ENCODE measurements at regions not wholly inside any gene's neighbourhood (a gene's known extent, or its start where the extent isn't known, plus 50 kb on each side); places are given as distances from the start of the nearest gene placed in this dataset.

DNA sequence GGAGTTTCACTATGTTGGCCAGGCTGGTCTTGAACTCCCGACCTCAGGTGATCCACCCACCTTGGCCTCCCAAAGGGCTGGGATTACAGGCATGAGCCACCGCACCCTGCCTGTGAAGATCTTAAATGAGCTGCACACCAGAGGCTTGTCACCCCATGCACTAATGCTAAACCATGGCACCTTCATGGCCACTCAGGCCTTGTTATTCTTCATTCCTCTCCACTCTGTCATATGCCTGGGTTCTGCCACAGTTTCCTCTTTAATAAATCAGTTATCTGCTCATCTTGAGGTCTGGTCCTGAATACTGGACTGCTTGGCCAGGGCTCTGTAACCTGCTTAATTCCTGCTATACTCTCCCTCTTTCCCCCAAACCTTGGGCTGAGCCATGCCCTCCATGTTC, 104.3 kb upstream of the FOXN2 start:
- TF ChIP-seq, protein P1, sequence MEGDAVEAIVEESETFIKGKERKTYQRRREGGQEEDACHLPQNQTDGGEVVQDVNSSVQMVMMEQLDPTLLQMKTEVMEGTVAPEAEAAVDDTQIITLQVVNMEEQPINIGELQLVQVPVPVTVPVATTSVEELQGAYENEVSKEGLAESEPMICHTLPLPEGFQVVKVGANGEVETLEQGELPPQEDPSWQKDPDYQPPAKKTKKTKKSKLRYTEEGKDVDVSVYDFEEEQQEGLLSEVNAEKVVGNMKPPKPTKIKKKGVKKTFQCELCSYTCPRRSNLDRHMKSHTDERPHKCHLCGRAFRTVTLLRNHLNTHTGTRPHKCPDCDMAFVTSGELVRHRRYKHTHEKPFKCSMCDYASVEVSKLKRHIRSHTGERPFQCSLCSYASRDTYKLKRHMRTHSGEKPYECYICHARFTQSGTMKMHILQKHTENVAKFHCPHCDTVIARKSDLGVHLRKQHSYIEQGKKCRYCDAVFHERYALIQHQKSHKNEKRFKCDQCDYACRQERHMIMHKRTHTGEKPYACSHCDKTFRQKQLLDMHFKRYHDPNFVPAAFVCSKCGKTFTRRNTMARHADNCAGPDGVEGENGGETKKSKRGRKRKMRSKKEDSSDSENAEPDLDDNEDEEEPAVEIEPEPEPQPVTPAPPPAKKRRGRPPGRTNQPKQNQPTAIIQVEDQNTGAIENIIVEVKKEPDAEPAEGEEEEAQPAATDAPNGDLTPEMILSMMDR (conservative IDR thresholded peaks at IDR 0.05; ENCODE audit: control insufficient read depth, insufficient read depth, low read depth, low read length) = no peak

DNA sequence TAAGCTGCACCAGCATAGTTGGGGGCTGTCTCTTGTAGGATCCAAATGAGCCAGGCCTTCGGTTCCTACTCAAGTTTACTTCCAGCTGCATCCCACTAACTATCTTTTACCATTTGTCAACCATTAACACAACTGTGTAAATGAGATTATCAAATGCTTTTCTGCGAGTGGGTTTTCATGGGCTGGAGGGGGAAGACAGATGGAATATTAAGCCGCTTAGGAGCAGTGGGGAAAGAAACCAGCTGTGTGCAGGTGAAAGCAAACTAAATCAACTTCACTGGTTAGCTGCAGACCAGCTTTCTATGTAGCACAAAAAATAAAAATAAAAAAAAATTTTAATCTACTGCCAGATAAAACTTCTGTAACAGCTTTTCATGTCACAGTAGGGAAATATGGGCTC, 100.8 kb upstream of the FOXN2 start:
- no peak overlapping the region for H3K4me3 ChIP-seq (ENCODE audit: control insufficient read depth, low read depth, low read length)
- no peak for DNase-seq (ENCODE audit: low read depth)
- TF ChIP-seq, protein P1 (conservative IDR thresholded peaks at IDR 0.05; ENCODE audit: control insufficient read depth, insufficient read depth, low read depth, low read length) = no peak

More for the DNA sequence above, 104.3 kb upstream of the FOXN2 start:
- H3K4me3 ChIP-seq (ENCODE audit: control insufficient read depth, low read depth, low read length) = no peak overlapping the region
- no peak for DNase-seq (ENCODE audit: low read depth)

DNA sequence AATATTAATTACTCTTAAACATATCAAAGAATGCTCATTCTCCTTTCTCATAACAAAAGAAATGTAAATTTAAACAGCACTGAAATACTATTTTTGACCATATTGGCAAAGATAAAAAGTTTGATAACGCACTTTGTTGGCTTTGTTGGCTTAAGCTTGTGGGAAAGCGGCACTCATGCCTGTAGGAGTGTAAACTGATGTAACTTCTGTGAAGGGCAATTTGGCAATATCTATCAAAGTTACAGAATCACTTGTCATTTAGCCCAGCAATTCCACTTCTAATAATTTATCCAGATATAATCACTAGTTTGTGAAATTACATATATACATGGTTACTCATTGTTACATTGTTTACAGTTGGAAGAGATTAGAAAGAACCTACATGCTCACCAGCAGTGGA, 96.3 kb upstream of the FOXN2 start:
- TF ChIP-seq, protein P1 (conservative IDR thresholded peaks at IDR 0.05; ENCODE audit: control insufficient read depth, insufficient read depth, low read depth, low read length) = no peak
- H3K4me3 ChIP-seq (ENCODE audit: control insufficient read depth, low read depth, low read length) = no peak overlapping the region
- no peak for DNase-seq (ENCODE audit: low read depth)

DNA sequence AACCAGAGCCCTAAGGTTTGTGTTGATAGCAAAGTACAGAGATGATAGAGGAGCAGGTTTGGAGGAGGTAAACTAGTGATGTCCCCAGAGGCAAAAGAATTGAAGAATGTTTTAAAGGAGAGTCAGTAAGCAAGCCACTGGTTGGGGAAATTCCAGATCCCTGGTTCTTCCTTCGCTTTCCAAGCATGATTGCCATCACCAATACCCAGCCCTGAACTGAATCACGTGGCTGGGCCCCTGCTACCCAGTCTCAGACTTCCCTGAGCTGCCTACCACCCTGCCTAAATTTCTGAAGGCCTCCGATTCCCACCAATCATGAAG, 95.3 kb upstream of the FOXN2 start:
- no peak for DNase-seq (ENCODE audit: low read depth)
- H3K4me3 ChIP-seq (ENCODE audit: control insufficient read depth, low read depth, low read length) = no peak overlapping the region
- TF ChIP-seq, protein P1 (conservative IDR thresholded peaks at IDR 0.05; ENCODE audit: control insufficient read depth, insufficient read depth, low read depth, low read length) = no peak

DNA sequence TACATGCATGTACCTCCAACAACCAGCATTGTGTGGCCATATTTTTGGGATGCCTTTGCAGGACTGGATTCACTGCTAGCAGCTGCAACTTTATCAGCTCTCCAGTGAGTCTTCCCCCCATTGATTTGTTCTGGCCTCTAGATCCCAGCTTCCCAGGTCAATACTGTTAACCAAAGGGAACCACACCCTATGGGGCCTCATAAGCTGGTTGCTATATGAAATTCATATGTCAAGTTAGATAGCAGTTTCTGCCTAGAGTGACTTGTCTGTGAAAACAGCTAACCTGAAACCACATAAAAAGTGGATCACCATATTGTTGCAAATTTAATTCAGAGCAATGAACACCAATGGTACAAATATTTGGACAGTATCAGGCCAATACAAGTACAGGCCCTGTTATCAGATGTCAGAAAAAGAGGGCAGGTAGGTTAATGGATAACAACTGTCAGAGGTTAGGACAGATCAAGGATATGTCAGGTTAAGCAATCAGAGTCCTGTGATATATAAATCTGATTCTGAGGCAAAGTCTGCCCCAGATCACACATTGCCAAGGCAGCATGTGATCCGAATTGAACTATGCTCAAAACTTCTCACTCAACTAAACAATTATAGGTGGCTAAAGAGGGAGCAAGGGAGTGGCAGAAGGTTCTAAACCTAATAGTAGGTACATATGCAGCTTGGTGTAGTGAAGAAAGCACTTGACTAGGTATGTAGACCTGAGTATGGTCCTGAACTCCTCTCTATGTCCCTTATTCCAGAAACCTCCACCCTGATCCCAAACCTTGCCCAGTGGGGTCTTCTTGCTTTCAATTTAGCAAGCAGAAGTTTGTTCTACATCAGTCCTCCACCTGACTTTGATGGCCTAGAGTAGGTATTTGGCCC, 94.7 kb upstream of the FOXN2 start:
- no peak for DNase-seq (ENCODE audit: low read depth)
- H3K4me3 ChIP-seq (ENCODE audit: control insufficient read depth, low read depth, low read length) = no peak overlapping the region
- TF ChIP-seq, protein P1 (conservative IDR thresholded peaks at IDR 0.05; ENCODE audit: control insufficient read depth, insufficient read depth, low read depth, low read length) = no peak

DNA sequence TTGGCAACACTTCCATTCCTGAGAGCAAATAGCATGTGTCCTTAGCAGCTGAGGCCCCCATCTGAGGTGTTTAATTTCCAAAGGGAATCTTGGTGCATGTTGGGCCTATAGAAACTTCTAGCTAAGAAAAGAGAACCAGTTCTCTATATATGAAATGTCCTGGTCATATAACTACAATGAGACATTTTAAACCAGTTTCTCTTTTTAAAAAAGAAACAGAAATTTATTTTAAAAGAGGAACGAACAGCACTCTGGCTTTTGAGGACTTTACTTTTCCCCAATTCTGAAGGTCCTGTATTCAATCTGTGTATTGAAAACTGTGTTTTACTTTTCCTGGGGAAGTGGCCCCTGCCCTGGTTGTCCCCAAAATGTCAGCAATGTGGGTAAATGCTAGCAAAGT, 94.0 kb upstream of the FOXN2 start:
- H3K4me3 ChIP-seq (ENCODE audit: control insufficient read depth, low read depth, low read length) = no peak overlapping the region
- TF ChIP-seq, protein P1 (conservative IDR thresholded peaks at IDR 0.05; ENCODE audit: control insufficient read depth, insufficient read depth, low read depth, low read length) = no peak
- no peak for DNase-seq (ENCODE audit: low read depth)

All from fibroblast of mammary gland (primary cell).